GM21528 (cell line): ENCODE measurements at regions not wholly inside any gene's neighbourhood (a gene's known extent, or its start where the extent isn't known, plus 50 kb on each side); places are given as distances from the start of the nearest gene placed in this dataset.

Experiments
- ATAC-seq: cut with Tn5 transposase; IDR thresholded peaks from one replicate; pipeline ENCODE4 v1.9.1; 2021; ENCODE audit warnings: mild to moderate bottlenecking, moderate library complexity; ENCODE audit not compliant: unreplicated experiment, low FRiP score

DNA sequence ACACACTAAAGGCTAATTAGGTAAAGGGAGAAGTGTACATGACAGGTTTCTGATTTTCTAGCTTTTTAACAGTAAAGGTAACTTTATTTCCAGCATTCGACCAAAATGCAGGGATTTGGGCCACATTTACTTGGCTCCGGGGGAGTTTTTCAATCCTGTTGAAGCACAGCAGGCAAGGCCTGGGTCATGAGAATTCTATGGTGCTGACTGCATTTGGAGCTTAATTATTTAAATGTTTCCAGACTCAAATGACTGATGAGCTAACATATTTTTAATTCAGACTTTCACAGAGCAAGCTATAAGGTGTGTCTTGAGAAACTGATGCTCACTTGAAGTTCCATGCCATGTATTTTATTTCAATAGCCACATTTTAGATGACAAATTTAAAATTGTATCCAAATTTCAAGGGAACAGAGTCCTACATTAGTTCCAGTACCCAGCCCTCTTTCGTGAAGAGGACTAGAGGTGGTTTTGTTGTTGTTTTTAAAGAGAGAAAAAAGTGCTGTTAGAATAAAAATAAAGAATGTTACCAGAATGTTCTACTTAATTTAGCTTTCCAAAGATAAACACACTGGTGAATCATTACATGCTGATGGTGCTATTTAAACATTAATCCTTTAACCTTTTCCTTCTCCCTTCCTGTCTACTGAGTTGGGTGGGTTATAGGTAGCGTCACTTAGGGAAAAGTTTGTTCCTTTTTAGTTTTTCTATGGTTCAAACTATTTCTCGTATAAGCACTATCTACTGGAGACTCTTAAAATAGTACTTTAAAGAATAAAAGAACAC lies 82.3 kb upstream of the PHACTR2 start:
- no peak for ATAC-seq

DNA sequence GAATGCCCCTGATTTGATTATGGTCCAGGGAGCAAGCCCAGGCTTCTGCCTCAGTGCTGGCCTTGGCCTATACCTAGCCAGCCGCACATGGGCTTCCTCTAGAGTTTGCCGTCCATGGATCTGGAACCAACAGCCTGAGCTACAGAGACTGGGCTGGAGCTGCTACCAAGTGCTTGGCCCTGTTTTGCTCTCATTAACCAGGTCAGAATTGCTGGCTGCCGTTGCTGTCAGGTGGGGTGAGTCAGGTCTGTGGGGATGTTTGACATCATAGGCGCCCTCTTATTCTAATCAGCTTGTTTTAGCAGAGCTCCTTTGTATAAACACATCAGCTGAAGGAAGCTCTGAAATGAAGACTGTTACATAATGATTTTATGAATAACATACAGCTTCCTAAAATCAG lies 83.1 kb upstream of the PHACTR2 start:
- ATAC-seq = no peak

DNA sequence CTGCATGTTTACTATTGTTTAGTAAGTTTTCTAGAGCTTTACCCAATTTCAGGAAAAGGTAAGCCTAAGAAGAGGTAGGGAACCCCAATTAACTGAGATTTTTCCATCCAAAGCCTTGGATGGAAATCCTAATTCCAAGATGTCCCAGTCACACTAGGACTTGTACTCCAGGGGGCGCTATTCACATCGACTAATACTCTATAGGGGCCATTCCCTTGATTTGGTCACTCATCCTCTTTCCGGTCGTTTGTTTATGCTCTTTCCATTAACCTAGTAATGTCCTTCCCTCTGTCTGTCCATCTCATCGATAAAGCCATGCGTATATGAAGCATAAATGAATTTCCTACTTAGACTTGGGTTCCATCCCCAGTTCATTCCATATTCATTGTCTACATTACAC lies 80.8 kb upstream of the FUCA2 start:
- no peak for ATAC-seq

DNA sequence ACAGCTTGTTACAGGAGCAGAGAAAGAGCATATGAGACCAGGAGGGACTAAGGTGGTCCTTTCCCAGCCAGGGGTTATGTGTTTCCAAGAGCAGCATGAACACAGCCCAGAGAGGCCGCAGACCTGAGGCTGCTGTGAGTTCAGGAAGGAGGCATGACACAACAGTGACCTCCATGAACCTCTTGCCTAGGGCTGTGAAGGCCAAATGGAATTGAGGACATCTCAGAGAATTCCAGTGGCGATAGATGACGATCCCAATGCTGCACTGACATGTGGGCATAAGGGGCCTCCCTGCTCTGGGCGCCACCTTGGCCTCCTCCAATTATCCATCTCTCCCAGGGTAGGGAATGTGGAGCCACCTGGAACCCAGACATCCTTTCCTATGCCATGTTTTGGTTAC lies 79.9 kb upstream of the FUCA2 start:
- no peak for ATAC-seq

DNA sequence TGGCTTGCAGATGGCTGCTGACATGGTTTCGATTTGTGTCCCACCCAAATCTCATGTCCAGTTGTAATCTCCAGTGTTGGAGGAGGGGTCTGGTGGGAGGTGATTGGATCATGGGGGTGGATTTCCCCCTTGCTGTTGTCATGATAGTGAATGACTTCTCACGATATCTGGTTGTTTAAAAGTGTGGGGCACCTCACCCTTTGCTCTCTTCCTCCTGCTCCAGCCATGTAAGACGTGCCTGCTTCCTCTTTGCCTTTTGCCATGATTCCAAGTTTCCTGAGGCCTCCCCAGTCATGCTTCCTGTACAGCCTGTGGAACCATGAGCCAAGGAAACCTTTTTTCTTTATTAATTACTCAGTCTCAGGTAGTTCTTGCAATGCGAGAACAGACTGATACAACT lies 77.6 kb upstream of the FUCA2 start:
- ATAC-seq = no peak

DNA sequence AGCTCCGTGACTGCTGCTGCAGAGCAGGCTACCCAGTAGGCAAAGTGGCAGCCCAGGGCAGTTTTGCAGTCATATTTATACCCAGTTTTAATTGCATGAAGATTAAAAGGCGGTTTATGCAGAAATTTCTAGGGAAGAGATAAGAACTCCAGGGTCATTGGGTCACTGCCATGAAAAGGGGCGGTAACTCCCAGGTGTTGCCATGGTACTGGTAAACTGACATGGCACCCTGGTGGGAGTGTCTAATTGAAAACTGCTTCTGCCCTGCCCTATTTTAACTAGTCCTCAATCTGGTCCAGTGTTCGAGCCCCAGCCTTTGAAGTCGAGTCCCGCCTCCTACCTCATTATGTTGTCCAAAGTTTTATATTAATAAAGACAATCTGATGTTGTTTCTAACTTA lies 75.0 kb upstream of the FUCA2 start:
- no peak for ATAC-seq

DNA sequence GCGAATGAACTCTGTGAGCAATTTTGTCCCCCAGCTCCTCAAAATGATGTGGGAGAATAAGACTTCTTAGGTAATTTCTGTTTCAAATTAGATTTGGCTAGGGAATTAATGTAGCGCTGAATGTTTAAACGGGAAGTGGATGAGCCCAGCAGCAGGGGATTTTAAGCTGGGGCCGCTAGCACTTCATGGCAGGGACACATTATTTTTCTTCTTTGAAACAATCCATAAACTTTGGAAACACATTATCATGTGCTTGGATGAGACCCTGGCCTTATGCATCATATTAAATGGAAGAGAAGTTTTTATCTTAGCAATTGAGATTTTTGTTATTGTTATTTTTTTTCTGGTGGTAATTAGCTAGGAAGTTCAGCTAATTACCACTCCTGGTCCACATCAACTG lies 74.2 kb upstream of the FUCA2 start:
- no peak for ATAC-seq

DNA sequence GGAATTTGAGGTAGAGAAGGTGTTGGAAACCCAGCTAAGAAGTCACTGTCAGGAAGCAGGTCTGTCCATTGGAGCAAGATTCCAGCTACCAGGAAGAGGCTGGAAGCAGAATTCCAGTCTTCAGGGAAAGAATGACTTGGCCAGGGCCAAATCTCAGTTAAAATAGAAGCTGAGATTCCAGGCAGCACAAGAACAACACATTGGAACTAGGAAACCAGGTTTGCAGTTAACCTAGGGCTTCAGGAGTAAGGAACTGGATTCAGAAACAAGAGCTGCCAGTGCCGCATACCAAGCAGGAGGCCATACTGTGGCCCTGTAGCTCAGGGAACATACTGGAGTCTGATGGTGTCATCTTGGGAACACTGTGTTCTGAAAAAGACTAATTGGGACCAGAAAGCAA lies 73.7 kb upstream of the FUCA2 start:
- ATAC-seq = no peak

DNA sequence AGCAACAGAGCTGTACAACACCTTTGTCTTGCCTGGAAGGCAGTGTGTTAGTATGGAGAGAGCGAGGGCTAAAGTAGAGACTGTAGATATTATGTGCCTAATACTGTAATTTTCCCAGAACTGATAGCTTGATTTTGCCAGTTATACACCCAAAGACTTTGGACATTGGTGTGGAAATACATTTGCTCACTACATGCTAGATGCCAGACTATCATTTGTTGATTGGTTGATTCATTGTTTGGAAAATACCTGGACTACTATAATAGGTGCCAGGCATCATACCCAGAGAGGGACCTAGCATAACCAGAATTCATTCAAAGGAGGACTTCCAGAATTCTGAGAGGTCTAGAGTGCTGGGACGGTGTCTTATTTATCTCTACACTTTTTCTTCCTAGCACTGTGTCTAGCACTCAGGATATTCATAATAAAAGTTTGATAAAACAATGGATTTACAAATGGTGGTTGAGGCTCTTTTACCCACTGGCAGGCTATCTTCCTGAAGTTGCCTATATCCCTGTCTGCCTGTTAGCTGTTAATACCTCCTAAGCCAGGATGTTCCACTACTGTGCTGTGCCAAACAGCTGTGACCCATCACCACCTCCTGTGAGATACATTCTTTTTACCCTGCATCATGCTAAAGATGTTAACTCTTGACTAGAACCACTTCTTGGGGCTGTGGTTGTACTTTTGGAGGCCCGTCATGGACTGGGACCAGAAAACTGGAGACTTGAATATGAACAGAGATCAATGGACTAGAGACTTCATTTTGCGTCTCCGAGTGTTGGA lies 72.2 kb upstream of the FUCA2 start:
- ATAC-seq = no peak

DNA sequence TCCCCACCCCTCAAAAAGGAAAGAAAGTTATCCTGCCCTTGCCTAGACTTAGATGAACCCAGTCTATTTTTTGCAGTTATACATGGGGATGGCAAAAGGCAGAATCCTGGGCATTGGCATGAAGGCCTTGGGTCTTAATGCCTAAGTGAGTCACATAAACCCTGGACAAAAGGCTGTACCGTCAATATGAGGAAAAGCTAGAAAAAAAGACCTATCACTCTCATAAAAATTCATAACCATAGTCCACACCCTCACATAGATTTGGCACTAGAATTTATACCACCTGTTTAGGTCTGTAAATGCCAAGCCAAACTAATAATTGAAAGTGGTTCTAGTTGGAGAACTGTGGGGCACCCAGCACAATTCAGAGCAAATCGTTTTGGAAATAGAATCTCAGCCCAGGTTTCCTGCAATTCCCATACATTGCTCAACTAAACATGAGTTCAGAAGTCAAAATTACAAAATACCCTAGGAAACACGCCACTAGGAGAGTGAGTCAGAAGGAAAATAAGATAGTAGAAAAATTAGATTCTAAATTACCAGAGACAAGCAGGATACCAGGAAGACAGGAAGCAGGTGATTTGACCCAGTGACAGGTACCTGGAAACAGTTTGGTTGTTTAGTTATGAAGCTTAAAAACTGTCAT lies 70.4 kb upstream of the FUCA2 start:
- no peak for ATAC-seq

DNA sequence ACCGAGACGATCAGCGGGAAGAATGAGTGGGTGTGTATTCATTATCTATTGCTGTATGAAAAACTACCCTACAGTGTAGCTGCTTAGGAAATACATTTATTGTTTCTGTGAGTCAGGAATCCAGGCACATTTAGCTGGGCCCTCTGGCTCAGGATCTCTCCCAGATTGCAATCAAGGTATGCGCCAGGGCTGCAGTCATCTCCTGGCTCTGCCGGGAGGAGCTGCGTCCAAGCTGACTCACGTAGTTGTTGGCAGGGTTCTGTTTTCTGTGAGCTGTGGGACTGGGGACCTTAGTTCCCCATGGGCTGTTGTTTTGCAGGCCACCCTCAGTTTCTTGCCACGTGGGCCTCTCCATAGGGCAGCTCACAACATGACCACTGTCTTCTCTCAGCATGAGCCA lies 68.2 kb upstream of the FUCA2 start:
- ATAC-seq = no peak

DNA sequence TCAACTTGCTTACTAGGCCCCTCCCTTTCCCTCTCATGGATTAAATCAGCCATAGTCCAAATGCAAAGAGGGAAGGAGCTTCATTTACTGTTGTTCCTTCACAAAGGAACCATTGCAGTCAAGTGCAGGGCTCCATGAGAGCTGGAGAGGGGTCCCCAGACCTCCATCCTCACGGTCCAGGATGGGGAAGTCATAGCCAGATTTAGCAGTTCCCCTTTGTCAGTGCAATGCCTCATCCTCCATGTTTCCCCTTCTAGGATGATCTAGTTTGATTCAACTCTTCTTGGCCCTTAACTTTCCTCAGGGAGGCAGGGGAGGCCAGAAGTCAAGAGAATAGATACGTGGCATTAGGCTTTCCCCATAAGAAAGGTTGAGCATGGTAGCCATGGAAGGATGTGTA lies 66.5 kb upstream of the FUCA2 start:
- ATAC-seq = no peak

DNA sequence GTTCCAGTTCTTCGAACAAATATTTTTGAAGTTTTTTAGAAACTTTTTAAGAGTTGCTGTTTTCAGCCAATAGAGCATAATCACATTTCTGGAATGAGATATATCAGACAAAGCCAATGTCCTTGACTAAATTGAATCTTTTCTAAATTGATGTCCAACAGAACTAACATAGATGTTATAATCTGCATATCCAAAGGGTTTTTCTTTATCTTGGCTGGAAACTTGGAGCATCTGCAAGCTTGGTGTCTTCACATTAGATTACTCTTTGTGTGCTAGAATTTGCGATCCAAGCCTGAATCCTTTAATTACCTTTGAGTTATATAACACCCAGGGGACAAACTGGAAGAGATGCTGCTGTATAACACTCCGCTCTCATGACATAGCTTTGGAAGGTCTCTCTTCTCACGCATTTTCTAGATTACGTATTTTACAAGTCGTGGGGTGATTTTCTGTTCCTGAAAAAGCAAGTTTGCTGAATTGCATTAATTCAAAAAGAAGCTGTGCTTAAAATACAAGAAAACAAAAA lies 64.4 kb upstream of the FUCA2 start:
- ATAC-seq = no peak

DNA sequence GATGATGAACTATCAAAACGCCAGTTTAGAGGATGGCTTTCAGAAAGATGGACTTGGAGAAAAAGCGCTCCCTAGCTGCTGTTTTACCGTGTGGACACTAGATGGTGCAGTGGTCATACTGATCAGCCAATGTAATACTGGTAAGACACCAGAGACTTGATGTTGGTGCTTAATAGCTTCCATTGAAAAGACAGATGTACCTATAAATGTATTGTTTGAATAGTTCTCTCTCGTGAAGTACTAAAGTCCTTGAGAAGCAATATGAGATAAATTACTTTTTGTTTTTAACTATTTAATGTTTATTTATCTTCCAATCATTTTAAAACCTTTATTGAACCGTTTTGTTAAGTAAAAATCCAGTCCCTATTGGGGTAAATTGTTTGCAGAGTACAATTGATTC lies 63.9 kb upstream of the FUCA2 start:
- ATAC-seq = peak; percentile 90

DNA sequence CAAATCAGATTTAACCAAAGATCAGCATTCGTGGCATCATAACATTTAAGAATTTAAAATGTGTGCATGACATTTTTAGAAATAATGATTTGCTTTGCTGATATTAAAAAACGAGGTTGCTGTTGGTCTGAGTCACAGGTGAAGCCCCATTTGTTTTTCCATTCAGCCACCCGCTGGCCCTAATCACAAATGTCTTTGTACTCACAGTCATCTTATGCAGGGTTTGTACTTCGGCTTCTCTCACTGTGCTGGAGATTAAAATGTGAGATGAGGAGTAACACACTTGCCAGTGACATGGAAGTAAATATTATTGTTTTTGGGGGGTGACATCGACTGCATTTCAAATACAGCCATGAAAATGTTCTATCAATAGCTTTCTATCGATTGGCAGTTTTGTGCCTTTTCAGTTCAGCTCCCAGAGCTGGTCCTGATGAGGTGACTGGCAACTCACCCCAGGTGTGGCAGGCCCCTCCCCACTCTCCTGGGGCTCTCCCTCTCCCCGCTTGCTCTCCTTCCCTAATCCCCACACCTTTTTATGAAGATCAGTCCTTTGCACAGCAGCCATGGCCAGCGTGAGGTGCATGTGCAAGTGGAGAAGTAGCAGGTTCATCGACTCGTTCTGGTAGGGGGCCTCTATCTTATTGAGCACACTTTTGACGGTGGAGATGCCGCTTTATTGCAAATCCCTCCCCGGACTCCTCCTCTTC lies 58.8 kb upstream of the FUCA2 start:
- no peak for ATAC-seq

DNA sequence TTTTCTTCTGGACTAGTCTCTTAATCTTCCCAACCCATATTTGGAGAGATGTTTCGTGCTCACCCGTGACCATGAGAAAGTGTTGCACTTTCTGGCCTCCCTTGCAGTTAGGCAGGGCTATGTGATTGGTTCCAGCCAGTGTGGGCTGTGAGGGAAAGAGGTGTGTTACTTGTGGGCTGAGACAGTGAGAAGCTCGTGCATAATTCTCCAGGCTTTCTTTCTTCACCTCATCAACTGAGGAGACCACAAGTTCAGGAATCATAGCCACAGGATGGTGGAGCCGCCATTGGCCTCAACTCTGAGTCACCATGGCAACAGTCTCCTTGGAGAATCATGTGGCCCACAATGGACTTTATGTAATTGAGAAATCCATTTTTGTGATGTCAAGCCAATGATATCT lies 57.5 kb upstream of the FUCA2 start:
- ATAC-seq = no peak

DNA sequence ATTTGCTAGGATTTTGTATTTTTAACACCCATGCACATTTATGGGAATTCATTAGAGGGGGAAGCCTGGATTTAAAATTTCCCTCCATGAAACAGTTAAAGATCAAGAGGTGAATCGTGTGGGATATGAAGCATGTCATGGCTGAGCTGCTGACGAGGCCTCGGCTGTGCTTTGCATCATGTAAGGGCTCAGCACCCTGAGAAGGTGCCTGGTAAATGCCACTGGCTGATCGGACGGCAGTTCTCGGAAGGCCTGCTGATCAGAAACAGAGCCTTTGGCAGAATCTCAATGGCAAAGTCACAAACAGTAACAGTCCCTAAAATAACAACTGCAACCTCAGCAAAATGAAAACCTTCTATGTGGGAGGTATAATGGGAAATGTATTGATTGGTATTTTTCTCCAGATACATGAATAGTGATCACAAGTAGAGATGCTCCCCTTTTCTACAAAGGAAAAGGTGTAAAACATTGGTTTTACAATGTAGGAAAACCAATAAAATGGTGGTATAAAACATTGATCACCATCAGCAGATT lies 53.0 kb upstream of the FUCA2 start:
- ATAC-seq = no peak

DNA sequence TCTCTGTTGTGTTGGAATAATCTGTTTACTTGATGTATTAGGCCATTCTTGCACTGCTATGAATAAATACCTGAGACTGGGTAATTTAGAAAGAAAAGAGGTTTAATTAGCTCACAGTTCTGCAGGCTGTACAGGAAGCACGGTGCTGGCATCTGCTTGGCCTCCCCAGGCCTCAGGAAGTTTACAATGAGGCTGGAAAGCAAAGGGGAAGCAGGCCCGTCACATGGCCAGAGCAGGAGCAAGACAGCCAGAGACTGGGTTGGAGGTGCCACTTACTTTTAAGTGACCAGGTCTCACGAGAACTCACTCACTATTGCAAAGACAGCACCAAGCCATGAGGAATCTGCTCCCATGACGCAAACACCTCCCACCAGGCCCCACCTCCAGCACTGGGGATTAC lies 50.6 kb upstream of the FUCA2 start:
- ATAC-seq = no peak
